Skeletal muscle satellite cell (primary cell): ENCODE measurements at regions not wholly inside any gene's neighbourhood (a gene's known extent, or its start where the extent isn't known, plus 50 kb on each side); places are given as distances from the start of the nearest gene placed in this dataset.

Experiments
- H3K27me3 ChIP-seq: 2 replicates; pipeline ENCODE4 v1.7.0; 2013; ENCODE audit warnings: low read length; ENCODE audit not compliant: control insufficient read depth, insufficient read depth
- H3K36me3 ChIP-seq: 2 replicates; pipeline ENCODE4 v1.7.0; 2013; ENCODE audit warnings: mild to moderate bottlenecking, control low read depth, low read length; ENCODE audit not compliant: insufficient read depth
- H3K4me1 ChIP-seq: 2 replicates; pipeline ENCODE4 v1.7.0; 2013; ENCODE audit warnings: low read length; ENCODE audit not compliant: control insufficient read depth, insufficient read depth
- H3K4me2 ChIP-seq: 2 replicates; pipeline ENCODE4 v1.7.0; 2013; ENCODE audit warnings: mild to moderate bottlenecking, low read length
- H3K4me3 ChIP-seq: 2 replicates; pipeline ENCODE4 v1.7.0; 2013; ENCODE audit warnings: low read length
- H3K9ac ChIP-seq: 2 replicates; pipeline ENCODE4 v1.7.0; 2013; ENCODE audit warnings: mild to moderate bottlenecking, low read depth, low read length, moderate library complexity
- H3K9me3 ChIP-seq: replicated peaks from 2 replicates; pipeline ENCODE4 v1.7.0; 2013; ENCODE audit warnings: mild to moderate bottlenecking, control low read depth, low read length

GRCh38 chr14:61110316-61111082 lies 129.5 kb downstream of the SLC38A6 start:
- Histone ChIP-seq H3K27me3 (no peaks in the 10 kb centered on the region), H3K4me3 (no peak overlapping the region), H3K4me1 (peaks cover 53% of the 10 kb centered on the region), H3K36me3 (no peaks in the 10 kb centered on the region), H3K9ac (peak overlapping the region; percentile 27), H3K9me3 (peaks cover 3% of the 10 kb centered on the region), H3K4me2 (peak overlapping the region; percentile 34)

- H3K36me3 ChIP-seq = no peaks in the 10 kb centered on the region
- H3K4me1 ChIP-seq = peaks cover 63% of the 10 kb centered on the region
- no peak overlapping the region for H3K9ac ChIP-seq
- no peak overlapping the region for H3K4me3 ChIP-seq
- H3K9me3 ChIP-seq = peaks cover 1% of the 10 kb centered on the region
- H3K4me2 ChIP-seq = no peak overlapping the region
- H3K27me3 ChIP-seq = no peaks in the 10 kb centered on the region
Measured at GRCh38 chr14:61109288-61109687, 128.2 kb downstream of the SLC38A6 start.

GRCh38 chr14:61108496-61109141 lies 127.6 kb downstream of the SLC38A6 start:
- H3K27me3 ChIP-seq = no peaks in the 10 kb centered on the region
- no peaks in the 10 kb centered on the region for H3K9me3 ChIP-seq
- H3K4me3 ChIP-seq = no peak overlapping the region
- H3K4me2 ChIP-seq = no peak overlapping the region
- H3K36me3 ChIP-seq = no peaks in the 10 kb centered on the region
- H3K9ac ChIP-seq = no peak overlapping the region
- peaks cover 68% of the 10 kb centered on the region for H3K4me1 ChIP-seq

- Histone ChIP-seq H3K9ac (no peak overlapping the region), H3K4me2 (no peak overlapping the region), H3K4me3 (no peak overlapping the region), H3K9me3 (no peaks in the 10 kb centered on the region), H3K4me1 (peaks cover 74% of the 10 kb centered on the region), H3K27me3 (no peaks in the 10 kb centered on the region), H3K36me3 (no peaks in the 10 kb centered on the region)
Measured at GRCh38 chr14:61107869-61108493, 126.9 kb downstream of the SLC38A6 start.

GRCh38 chr14:61106959-61107641 lies 126.1 kb downstream of the SLC38A6 start:
- Histone ChIP-seq H3K27me3 (no peaks in the 10 kb centered on the region), H3K36me3 (no peaks in the 10 kb centered on the region), H3K4me1 (peaks cover 83% of the 10 kb centered on the region), H3K4me2 (no peak overlapping the region), H3K9ac (peak overlapping the region; percentile 36), H3K4me3 (no peak overlapping the region), H3K9me3 (no peaks in the 10 kb centered on the region)

GRCh38 chr14:61106271-61106958 lies 125.4 kb downstream of the SLC38A6 start:
- peaks cover 85% of the 10 kb centered on the region for H3K4me1 ChIP-seq
- no peak overlapping the region for H3K9ac ChIP-seq
- no peak overlapping the region for H3K4me3 ChIP-seq
- H3K4me2 ChIP-seq = no peak overlapping the region
- H3K27me3 ChIP-seq = no peaks in the 10 kb centered on the region
- no peaks in the 10 kb centered on the region for H3K9me3 ChIP-seq
- H3K36me3 ChIP-seq = no peaks in the 10 kb centered on the region

- H3K27me3 ChIP-seq = no peaks in the 10 kb centered on the region
- peak overlapping the region; percentile 73 for H3K9ac ChIP-seq
- peaks cover 64% of the 10 kb centered on the region for H3K4me1 ChIP-seq
- H3K4me3 ChIP-seq = peak overlapping the region; percentile 1
- H3K4me2 ChIP-seq = peak overlapping the region; percentile 32
- H3K9me3 ChIP-seq = no peaks in the 10 kb centered on the region
- H3K36me3 ChIP-seq = no peaks in the 10 kb centered on the region
Measured at GRCh38 chr14:61104358-61104757, 123.3 kb downstream of the SLC38A6 start.

- H3K9me3 ChIP-seq = no peaks in the 10 kb centered on the region
- H3K4me2 ChIP-seq = peak overlapping the region; percentile 45
- no peaks in the 10 kb centered on the region for H3K27me3 ChIP-seq
- peak overlapping the region; percentile 11 for H3K4me3 ChIP-seq
- H3K36me3 ChIP-seq = no peaks in the 10 kb centered on the region
- H3K9ac ChIP-seq = peak overlapping the region; percentile 82
- H3K4me1 ChIP-seq = peaks cover 61% of the 10 kb centered on the region
Measured at GRCh38 chr14:61103541-61104339, 122.7 kb downstream of the SLC38A6 start.

GRCh38 chr14:61102549-61103466 lies 121.8 kb downstream of the SLC38A6 start:
- Histone ChIP-seq H3K27me3 (no peaks in the 10 kb centered on the region), H3K4me2 (peak overlapping the region; percentile 45), H3K9ac (peak overlapping the region; percentile 82), H3K4me3 (peak overlapping the region; percentile 11), H3K9me3 (no peaks in the 10 kb centered on the region), H3K36me3 (no peaks in the 10 kb centered on the region), H3K4me1 (peaks cover 56% of the 10 kb centered on the region)
